ENCODE measurements at regions not wholly inside any gene's neighbourhood (a gene's known extent, or its start where the extent isn't known, plus 50 kb on each side); places are given as distances from the start of the nearest gene placed in this dataset.

- no peaks in the 10 kb centered on the region for H3K36me3 ChIP-seq (ENCODE audit: insufficient read depth, low read length)
- no peak for DNase-seq (ENCODE audit: insufficient read length, low spot score, missing footprints)
- H3K9me3 ChIP-seq (ENCODE audit: low read depth, low read length) = no peaks in the 10 kb centered on the region
- H4K20me1 ChIP-seq (ENCODE audit: insufficient read depth, low read length) = no peaks in the 10 kb centered on the region
- no peak overlapping the region for H3K4me3 ChIP-seq (ENCODE audit: insufficient read depth, low read length)
- TF ChIP-seq CTCF (IDR thresholded peaks at IDR 0.05; ENCODE audit: extremely low read depth, low read depth, low read length) = no peak
- no peaks in the 10 kb centered on the region for H3K79me2 ChIP-seq (ENCODE audit: insufficient read depth, low read length)
- no peaks in the 10 kb centered on the region for H3K4me1 ChIP-seq (ENCODE audit: insufficient read depth, low read length)
- H2AFZ ChIP-seq (ENCODE audit: low read length) = no peak overlapping the region
- no peak overlapping the region for H3K4me2 ChIP-seq (ENCODE audit: insufficient read depth, low read length)
- no peak overlapping the region for H3K27ac ChIP-seq (ENCODE audit: low read depth, low read length)
- no peaks in the 10 kb centered on the region for H3K27me3 ChIP-seq (ENCODE audit: insufficient read depth, low read length)
Measured at GRCh38 chr12:102344691-102345090, 135.7 kb downstream of the IGF1 start.

GRCh38 chr12:102343361-102344121, 136.8 kb downstream of the IGF1 start:
- H4K20me1 ChIP-seq (ENCODE audit: insufficient read depth, low read length) = no peaks in the 10 kb centered on the region
- no peaks in the 10 kb centered on the region for H3K79me2 ChIP-seq (ENCODE audit: insufficient read depth, low read length)
- H3K27me3 ChIP-seq (ENCODE audit: insufficient read depth, low read length) = no peaks in the 10 kb centered on the region
- H2AFZ ChIP-seq (ENCODE audit: low read length) = no peak overlapping the region
- H3K4me2 ChIP-seq (ENCODE audit: insufficient read depth, low read length) = no peak overlapping the region
- no peak for TF ChIP-seq CTCF (IDR thresholded peaks at IDR 0.05; ENCODE audit: extremely low read depth, low read depth, low read length)
- H3K9me3 ChIP-seq (ENCODE audit: low read depth, low read length) = no peaks in the 10 kb centered on the region
- no peak for DNase-seq (ENCODE audit: insufficient read length, low spot score, missing footprints)
- H3K4me3 ChIP-seq (ENCODE audit: insufficient read depth, low read length) = no peak overlapping the region
- H3K4me1 ChIP-seq (ENCODE audit: insufficient read depth, low read length) = no peaks in the 10 kb centered on the region
- H3K36me3 ChIP-seq (ENCODE audit: insufficient read depth, low read length) = no peaks in the 10 kb centered on the region
- no peak overlapping the region for H3K27ac ChIP-seq (ENCODE audit: low read depth, low read length)

GRCh38 chr12:102342281-102343006, 137.9 kb downstream of the IGF1 start:
- no peak overlapping the region for H2AFZ ChIP-seq (ENCODE audit: low read length)
- no peaks in the 10 kb centered on the region for H3K4me1 ChIP-seq (ENCODE audit: insufficient read depth, low read length)
- no peak for DNase-seq (ENCODE audit: insufficient read length, low spot score, missing footprints)
- H3K4me3 ChIP-seq (ENCODE audit: insufficient read depth, low read length) = no peak overlapping the region
- no peak for TF ChIP-seq CTCF (IDR thresholded peaks at IDR 0.05; ENCODE audit: extremely low read depth, low read depth, low read length)
- no peaks in the 10 kb centered on the region for H3K9me3 ChIP-seq (ENCODE audit: low read depth, low read length)
- H3K79me2 ChIP-seq (ENCODE audit: insufficient read depth, low read length) = no peaks in the 10 kb centered on the region
- no peaks in the 10 kb centered on the region for H4K20me1 ChIP-seq (ENCODE audit: insufficient read depth, low read length)
- H3K27ac ChIP-seq (ENCODE audit: low read depth, low read length) = no peak overlapping the region
- no peaks in the 10 kb centered on the region for H3K27me3 ChIP-seq (ENCODE audit: insufficient read depth, low read length)
- H3K36me3 ChIP-seq (ENCODE audit: insufficient read depth, low read length) = no peaks in the 10 kb centered on the region
- H3K4me2 ChIP-seq (ENCODE audit: insufficient read depth, low read length) = no peak overlapping the region

GRCh38 chr12:102334765-102335164, 137.1 kb upstream of the PMCH start:
- Histone ChIP-seq H3K9me3 (ENCODE audit: low read depth, low read length) (no peaks in the 10 kb centered on the region), H4K20me1 (ENCODE audit: insufficient read depth, low read length) (no peaks in the 10 kb centered on the region)

More at GRCh38 chr12:102334765-102335164, 137.1 kb upstream of the PMCH start:
- Histone ChIP-seq H3K4me3 (ENCODE audit: insufficient read depth, low read length) (no peak overlapping the region), H2AFZ (ENCODE audit: low read length) (no peak overlapping the region), H3K27ac (ENCODE audit: low read depth, low read length) (no peak overlapping the region), H3K27me3 (ENCODE audit: insufficient read depth, low read length) (no peaks in the 10 kb centered on the region), H3K4me1 (ENCODE audit: insufficient read depth, low read length) (no peaks in the 10 kb centered on the region), H3K36me3 (ENCODE audit: insufficient read depth, low read length) (no peaks in the 10 kb centered on the region), H3K79me2 (ENCODE audit: insufficient read depth, low read length) (no peaks in the 10 kb centered on the region), H3K4me2 (ENCODE audit: insufficient read depth, low read length) (no peak overlapping the region)
- no peak for DNase-seq (ENCODE audit: insufficient read length, low spot score, missing footprints)
- TF ChIP-seq CTCF (IDR thresholded peaks at IDR 0.05; ENCODE audit: extremely low read depth, low read depth, low read length) = no peak
